ENCODE measurements at regions not wholly inside any gene's neighbourhood (a gene's known extent, or its start where the extent isn't known, plus 50 kb on each side); places are given as distances from the start of the nearest gene placed in this dataset.

- no peaks in the 10 kb centered on the region for H3K9me3 ChIP-seq (ENCODE audit: control insufficient read depth, insufficient read depth, low read depth, low read length)
- CTCF ChIA-PET: interaction anchor here (0.6 kb wide), 1 partner anchor 497 kb away, joined by 3 read pairs; no protein-coding TSS in a partner anchor
- POLR2A ChIA-PET: no interaction called here
- TF ChIP-seq BCL6B (tag by site-specific recombination; IDR thresholded peaks at IDR 0.05) (no peak), ZNF830 (tag by site-specific recombination; IDR thresholded peaks at IDR 0.05; ENCODE audit: low read depth) (no peak), ZNF544 (tag by site-specific recombination; IDR thresholded peaks at IDR 0.05) (no peak), ZNF426 (tag by site-specific recombination; IDR thresholded peaks at IDR 0.05) (no peak), ZSCAN16 (tag by site-specific recombination; IDR thresholded peaks at IDR 0.05) (no peak), ZNF221 (tag by site-specific recombination; IDR thresholded peaks at IDR 0.05; ENCODE audit: borderline replicate concordance) (no peak), PRDM2 (tag by site-specific recombination; IDR thresholded peaks at IDR 0.05; ENCODE audit: borderline replicate concordance) (no peak), ZBTB21 (tag by site-specific recombination; IDR thresholded peaks at IDR 0.05) (no peak), ZNF155 (tag by site-specific recombination; IDR thresholded peaks at IDR 0.05) (no peak), ZIC2 (tag by site-specific recombination; IDR thresholded peaks at IDR 0.05) (no peak), ZNF549 (tag by site-specific recombination; IDR thresholded peaks at IDR 0.05) (no peak)
- no peak overlapping the region for H3K27ac ChIP-seq (ENCODE audit: extremely low read depth, low read depth, low read length)
- H3K4me1 ChIP-seq (ENCODE audit: control insufficient read depth, insufficient read depth, low read length): peaks cover 16% of the 10 kb centered on the region; the same call in 1 of the 2 replicates
- no peak overlapping the region for H3K4me3 ChIP-seq (ENCODE audit: low read depth, low read length)
- H3K36me3 ChIP-seq (ENCODE audit: control insufficient read depth in 2 of 2, insufficient read depth in 1 of 2, low read length in 2 of 2): no peaks in the 10 kb centered on the region
Measured at GRCh38 chr6:1104988-1105670, 206.8 kb upstream of the FOXQ1 start.

- Histone ChIP-seq H3K4me3 (ENCODE audit: low read depth, low read length) (no peak overlapping the region), H3K9me3 (ENCODE audit: control insufficient read depth, insufficient read depth, low read depth, low read length) (no peaks in the 10 kb centered on the region), H3K4me1 (ENCODE audit: control insufficient read depth, insufficient read depth, low read length) (peaks cover 16% of the 10 kb centered on the region; the same call in 1 of the 2 replicates), H3K27ac (ENCODE audit: extremely low read depth, low read depth, low read length) (no peak overlapping the region), H3K36me3 (ENCODE audit: control insufficient read depth in 2 of 2, insufficient read depth in 1 of 2, low read length in 2 of 2) (no peaks in the 10 kb centered on the region)
- ChIA-PET POLR2A (no interaction called here), CTCF (interaction anchor here (0.7 to 1.2 kb wide), 2 partner anchors 18 to 417 kb away, joined by 5 to 6 read pairs; no protein-coding TSS in a partner anchor)
- TF ChIP-seq ZIC2 (tag by site-specific recombination; IDR thresholded peaks at IDR 0.05) (peak; percentile 87), ZNF626 (tag by site-specific recombination; IDR thresholded peaks at IDR 0.05) (no peak), ZBTB48 (tag by site-specific recombination; IDR thresholded peaks at IDR 0.05) (no peak), ZNF518A (tag by site-specific recombination; conservative IDR thresholded peaks at IDR 0.05; ENCODE audit: low read depth) (no peak), ZNF292 (tag by site-specific recombination; IDR thresholded peaks at IDR 0.05; ENCODE audit: borderline replicate concordance, low read depth) (no peak), ZNF391 (tag by site-specific recombination; IDR thresholded peaks at IDR 0.05; ENCODE audit: borderline replicate concordance, low read depth) (no peak), BCL11B (tag by site-specific recombination; IDR thresholded peaks at IDR 0.05; ENCODE audit: low read depth) (no peak), ZNF239 (tag by site-specific recombination; IDR thresholded peaks at IDR 0.05) (no peak), MEIS1 (CRISPR knock-in tag; IDR thresholded peaks at IDR 0.05; ENCODE audit: borderline replicate concordance) (peak; percentile 84), ZNF394 (tag by site-specific recombination; IDR thresholded peaks at IDR 0.05; ENCODE audit: borderline replicate concordance) (no peak)
Measured at GRCh38 chr6:1103945-1104623, 207.8 kb upstream of the FOXQ1 start.
